ENCODE measurements at regions not wholly inside any gene's neighbourhood (a gene's known extent, or its start where the extent isn't known, plus 50 kb on each side); places are given as distances from the start of the nearest gene placed in this dataset.

DNA sequence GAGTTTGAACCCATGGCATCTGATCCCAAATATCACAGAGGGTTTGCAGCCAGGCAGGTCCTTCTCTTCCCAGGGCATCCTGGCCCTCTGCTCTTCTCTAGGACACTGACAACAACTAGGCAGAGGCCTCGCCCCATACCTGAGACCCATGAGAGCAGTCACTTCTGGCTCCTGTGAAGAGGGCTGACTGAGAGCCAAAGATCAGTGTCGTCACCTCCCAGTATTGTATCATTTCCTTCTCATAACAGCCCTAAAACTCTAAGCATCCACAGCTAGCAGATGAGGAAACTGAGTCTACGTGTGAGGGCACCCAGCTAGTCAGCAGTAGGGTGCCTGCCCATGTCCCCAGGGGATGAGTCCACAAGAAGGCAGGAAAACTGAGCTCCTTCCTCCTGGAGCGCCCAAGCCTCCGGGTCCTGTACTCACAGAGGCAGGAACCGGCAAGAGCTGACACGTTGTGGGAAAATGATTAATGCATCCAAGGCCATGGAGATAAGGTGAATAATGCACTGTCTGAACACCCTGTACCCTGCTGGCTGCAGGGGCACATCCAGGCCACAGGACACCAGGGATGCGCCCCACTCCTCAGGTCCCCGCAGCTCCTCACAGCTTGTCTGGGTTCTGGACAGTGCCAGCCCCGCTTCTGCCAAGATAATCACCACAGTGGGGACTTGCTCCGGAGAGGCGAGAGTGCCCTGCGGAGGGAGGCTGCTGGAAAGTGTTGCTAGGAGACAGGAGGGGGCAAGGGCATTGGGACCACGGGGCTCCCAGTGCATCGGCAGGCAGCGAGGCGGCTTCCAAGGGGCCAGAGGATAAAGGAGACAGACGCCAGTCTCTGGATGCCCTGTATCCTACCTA lies 340.0 kb downstream of the NPHP4 start:
- DNase-seq: no peak

DNA sequence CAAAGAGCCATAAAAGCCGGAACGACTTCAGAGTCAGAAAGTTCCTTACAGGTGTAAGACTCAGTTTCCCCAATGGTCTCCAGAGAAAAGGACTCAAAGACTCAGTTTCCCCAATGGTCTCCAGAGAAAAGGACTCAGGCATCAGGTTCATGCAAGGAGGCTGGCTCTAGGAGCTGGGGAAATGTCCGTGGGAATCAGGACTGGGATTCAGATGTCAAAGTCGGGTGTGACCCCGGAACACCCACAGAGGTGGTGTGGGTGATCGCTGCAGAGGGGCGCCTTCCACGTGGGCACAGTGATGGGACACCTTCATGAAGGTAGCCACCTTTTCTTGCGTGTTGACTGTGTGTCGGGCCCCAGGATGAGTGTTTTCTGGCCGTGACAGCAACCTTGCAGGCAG lies 340.8 kb downstream of the NPHP4 start:
- no peak for DNase-seq

DNA sequence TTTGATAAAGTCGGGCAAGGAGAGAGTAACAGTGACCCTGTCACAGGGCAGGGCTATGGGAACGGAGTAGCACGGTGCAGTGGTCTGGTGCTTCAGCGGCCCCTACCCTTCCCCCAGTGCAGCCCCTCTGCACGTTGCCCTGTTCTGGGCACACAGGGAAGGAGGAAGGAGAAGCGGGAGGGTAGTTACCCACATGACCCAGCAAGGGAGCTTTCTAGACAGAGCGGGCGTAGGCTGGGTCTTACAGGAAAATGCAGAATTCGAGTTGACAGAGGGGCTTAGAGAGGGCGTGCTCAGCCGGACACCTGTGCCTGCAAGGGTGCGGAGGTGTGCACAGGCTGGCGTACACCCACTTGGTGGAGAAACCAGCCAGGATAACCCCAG lies 341.2 kb downstream of the NPHP4 start:
- no peak for DNase-seq

DNA sequence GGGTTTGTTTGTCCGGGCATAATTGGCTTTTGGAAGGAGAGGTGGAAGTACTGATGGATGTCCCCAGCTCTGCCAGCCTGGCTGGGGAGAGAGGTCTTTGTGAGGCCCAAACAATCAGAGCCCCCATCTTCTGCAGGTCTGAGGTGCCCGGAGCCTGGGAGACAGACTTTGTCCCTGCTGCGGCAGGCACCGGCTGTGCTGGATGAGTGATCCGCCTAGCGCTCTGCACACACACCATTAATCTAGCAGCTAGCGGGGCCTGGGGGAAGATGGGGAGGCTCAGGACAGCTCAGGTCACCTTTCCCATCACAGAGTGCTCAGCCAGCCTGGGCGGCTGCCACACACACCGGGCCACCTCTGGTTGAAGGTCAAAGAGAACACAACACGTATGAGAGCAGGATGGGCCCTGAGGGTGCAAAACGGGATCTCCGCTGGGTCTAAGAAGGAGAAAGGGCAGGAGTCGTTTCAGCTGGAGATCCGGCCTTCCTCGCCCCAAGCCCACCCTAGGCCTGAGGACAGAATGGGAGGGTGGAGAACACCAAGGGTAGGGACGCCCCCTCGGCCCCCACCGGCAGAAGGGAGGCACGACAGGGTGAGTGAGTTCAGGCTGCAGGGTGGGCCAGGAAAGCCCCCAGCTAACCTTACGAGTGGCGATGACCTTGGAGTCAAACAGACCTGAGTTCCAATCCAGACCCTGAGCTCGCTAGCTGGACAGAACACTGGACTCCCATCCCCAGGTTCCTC lies 341.8 kb downstream of the NPHP4 start:
- no peak for DNase-seq

DNA sequence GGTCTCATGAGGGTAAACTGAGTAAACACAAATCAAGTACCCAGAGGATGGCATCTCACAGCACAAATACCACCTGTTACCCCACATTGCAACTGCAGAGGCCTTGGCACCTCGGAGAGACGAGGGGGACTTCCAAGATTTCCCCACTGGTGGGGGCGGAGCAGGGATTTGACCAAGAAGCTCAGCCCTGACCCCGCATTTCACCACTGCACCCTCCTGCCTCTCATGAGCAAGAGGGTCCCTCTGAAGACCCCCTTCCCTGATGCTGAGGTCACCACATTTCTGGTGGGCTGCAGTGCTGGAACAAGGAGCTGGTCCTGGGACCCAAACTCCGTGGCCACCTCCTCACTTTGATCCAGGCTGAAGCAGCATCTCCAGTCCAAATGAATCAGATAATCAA lies 342.4 kb downstream of the NPHP4 start:
- no peak for DNase-seq

DNA sequence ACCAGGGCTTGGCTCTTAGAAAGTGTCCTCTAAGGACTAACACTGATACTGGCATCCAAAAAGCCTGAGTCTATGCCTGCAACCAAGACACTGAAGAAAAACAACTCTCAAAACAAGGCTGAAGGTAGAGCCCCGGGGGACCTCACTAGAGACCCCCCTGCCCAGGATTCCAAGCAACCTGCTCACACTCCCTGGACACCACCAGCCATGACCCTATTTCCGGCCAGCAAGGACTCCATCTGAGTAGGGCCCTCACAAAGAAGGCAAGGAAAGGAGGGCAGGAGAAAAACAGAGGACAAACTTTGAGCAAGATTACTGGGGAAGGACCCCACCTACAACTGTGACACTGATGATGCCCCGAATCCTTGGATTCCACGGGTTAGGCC lies 343.1 kb downstream of the NPHP4 start:
- no peak for DNase-seq

DNA sequence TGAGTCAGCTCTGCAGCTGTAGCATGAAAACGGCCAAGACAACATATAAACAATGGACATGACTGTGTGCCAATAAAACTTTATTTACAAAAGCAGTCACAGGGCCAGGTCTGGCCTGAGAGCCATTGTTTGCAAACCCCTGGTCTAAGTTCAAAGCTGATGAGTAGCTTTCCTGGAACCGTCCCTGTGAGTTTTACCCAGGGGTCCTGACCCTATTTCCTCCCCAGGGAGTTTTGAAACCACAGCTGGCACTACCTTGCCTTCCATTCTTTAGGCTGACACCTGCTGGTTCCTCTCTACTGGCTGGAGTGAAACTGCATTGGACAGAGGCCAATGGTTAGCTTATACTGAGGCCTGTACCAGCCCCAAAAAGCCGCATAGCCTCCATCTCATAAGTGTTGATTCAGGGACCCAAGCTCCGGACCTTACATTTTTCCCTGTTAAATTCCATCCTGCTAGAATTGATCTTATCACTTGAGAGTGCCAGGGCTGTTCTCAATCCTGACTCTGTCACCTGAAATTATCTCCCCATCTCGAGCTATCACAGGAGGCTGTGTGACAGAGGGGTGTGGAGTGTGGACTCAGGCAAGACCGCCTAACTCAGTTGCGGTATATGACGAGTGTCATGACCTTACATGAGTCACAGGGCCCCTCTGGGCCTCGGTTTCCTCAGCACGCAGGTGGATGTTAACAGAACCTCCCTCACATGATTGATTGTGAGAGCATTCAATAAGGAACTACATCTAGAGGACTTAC lies 343.6 kb downstream of the NPHP4 start:
- no peak for DNase-seq

DNA sequence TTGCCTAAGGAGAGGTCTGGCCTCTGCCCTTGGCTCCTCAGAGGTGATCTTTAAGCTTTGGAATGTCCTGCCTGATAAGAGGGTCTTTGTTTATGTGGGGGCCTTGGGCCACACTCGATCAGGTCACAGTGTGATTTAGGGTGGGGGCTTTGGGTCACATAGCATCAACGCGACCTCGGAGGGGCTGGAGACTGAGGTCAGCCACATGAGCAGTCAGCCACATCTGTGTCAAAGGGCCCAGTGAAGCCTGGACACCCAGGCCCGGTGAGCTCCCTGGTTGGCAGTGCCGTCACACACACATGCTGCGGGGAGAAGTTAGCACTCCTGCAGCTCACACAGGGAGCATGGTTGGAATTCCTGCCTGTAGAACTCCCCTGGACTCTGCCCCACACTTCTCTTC lies 345.0 kb downstream of the NPHP4 start:
- DNase-seq: no peak

DNA sequence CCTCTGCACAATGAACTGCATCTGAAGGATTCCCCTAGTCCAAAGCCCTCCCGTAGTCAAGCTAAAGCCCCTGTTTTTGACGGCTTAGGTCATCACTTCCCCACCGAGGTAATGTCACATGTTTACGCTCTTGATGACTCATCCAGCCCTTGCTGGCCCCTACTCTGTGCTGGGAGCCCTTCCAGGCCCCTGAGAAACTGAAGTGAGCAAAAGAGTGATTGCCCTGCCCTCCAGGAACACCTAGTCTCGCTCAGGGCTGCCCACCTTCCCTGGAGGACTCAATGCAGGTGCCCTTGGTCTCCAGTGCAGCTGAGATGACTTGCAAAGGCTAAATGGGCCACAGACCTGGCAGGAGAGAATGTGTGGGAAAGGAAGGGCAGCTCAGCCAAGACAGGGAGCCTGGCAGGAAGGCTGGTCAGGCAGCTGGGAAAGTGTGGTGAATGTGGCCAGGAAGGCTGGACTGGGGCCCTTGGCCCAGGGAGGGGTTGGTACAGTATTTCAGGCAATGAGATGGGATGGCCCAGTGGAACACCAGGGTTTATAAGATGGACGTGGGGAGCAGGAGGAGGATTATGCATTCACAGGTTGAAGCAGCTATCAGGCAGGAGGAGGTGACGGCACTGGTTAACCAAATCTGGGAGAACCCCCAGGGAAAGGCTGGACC lies 345.6 kb downstream of the NPHP4 start:
- no peak for DNase-seq

DNA sequence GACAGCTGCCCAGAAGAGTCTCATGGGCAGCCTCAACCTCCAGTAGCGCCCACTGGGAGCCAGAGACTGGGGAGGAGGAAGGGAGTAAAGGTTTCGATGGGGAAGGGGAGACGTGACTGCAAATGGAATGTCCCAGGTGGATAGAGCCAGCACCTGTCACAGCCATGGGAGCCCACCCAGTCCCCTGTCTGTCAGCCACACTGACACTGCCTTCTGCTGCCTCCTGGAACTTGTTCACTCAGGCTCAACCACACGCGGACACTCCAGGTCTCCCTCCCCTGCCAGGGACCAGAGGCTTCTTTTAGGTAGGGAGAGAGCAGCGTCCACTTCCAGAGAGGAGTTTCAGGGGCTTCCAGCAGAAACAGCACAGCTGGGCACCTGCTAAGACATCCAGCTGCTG lies 346.3 kb downstream of the NPHP4 start:
- no peak for DNase-seq

DNA sequence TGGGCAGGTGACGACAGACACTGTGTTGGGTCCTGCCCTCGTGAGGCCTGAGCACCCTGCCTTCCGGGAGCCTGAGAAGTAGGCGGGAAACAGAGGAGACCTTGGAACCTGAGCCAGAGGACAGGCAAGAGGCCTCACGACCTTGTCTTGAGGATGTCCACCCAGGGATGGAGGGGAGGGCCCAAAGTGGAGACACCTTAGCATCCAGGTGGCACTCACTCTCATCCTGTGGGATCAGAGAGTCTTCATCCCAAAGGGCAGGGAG lies 347.2 kb downstream of the NPHP4 start:
- DNase-seq: no peak

DNA sequence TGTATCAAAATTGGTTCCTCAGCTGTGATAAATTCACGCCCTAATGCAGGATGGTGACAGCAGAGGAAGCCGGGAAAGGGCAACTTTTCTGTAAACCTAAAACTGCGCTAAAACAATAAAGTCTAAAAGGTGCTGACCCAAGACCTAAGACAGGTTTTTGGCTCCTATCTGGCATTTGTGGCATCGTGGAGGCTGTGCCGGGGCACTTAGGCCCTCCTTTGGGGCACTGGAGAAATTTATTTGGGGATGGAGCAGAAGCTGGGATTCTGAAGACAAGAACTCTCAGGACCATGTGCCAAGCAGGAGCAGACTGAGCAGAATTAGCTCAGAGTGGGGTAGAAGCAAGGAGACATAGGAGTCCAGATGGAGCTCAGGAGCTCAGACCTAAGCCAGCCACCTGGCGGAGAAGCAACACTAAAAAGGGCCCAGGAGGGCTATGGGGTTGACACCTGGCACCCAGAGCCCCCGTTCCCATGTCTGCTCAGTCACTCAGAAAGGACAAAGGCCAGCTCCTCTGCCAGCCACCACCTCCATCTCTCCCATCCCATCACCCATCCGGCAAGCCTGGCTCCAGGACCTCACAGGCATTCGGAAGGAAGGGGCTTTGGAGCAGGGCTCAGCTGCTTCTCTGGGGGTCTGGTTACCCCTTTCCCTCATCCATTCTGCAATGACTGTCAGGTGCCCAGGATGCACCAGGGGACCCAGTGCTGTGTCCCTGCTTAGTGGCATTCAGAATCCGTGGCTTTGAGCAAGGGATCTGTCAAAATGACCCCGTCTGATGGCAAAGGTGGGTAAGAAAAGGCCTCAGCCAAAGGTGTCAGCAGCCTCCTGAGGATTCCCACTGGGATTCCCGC lies 347.7 kb downstream of the NPHP4 start:
- DNase-seq: no peak

DNA sequence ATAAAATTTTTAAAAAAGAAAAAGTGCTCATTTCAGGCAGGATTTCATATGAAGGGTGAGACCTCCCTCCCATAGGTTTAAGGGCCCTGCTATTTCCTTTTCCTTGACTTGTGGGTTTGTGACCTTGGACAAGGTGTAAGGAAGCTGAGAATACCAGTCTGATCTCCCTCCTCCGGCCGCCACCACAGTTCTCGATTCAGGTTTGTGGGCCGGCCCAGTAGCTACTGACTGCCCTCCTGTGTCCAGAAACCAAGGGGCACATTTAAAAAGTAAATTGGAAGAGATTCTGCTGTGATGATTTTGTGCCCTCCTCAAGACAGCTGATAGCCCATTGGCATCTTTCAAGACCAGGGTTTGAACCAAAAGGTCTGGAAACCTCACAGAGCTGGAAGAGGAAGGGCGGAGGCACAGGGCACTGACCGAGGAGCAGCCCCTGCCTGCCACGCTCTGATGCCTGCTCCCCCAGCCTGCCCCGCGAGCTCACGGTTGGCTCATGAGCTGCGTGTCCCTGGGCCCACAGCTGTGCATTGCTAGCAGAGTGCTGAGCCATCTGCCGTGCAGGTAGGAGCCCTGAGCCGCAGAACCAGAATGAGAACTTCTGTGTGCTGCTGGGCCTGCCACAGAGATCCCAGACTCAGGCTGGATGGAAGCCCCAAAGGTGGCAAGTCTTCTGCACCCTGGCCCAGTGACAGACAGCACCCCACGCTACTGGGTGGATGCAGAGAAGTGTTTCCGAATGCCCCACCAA lies 348.7 kb downstream of the NPHP4 start:
- no peak for DNase-seq

DNA sequence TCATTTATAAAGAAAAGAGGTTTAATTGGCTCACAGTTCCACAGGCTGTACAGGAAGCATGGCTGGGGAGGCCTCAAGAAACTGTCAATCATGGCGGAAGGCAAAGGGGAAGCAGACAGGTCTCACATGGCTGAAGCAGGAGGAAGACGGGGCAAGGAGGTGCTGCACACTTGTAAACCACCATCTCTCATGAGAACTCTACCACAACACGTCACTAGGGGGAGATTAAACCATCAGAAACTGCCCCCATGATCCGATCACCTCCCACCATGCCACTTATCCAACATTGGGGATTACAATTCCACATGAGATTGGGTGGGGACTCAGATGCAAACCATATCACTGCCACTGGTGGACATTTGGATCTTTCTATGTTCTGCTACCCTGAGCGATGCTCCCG lies 351.4 kb downstream of the NPHP4 start:
- no peak for DNase-seq

DNA sequence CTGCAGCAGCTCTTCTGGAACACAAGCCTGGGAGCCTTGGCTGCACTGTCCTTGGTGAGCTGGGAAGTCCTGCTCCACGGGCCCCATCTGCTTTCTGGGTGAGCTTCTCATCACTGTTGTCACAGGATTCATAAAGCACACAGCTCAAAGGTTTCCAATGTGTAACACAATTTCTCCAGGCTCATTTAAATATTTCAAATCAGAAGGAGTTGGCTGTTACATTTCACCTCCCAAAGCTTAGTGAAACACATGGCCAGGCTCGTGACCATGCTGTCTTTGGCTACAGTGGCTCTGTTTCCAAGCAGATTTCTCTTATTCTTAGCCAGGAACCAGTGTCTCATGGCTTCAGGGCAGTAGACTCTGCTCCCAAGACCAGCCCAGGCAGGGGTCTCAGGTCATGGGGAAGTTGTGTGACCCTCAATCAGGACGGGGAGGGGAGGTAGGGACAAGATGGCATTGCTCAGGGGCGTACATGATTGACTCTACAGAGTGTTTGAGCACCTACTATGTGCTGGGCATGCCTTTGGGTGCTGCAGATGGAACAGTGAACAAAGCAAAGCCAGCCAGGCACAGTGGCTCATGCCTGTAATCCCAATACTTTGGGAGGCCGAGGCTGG lies 353.0 kb downstream of the NPHP4 start:
- DNase-seq: no peak

DNA sequence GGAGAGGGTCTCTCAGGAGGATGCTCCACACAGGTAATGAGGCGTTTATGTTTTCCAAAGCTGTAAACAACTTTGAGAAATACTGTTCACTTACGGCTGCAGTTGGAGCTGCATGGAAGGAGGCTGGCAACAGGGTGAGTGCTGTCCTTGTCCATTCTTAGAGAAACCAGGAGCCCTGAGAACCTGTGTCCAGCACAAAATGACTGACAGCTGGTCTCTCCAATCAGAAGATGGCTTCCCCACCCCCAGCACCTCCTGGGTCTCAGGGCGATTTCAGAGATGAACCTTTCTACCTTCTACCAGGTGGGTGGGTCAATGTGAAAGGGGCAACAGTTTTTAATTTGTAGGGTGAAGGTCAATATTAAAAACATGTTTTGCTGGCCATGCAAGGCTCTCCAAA lies 353.6 kb downstream of the NPHP4 start:
- DNase-seq: no peak

DNA sequence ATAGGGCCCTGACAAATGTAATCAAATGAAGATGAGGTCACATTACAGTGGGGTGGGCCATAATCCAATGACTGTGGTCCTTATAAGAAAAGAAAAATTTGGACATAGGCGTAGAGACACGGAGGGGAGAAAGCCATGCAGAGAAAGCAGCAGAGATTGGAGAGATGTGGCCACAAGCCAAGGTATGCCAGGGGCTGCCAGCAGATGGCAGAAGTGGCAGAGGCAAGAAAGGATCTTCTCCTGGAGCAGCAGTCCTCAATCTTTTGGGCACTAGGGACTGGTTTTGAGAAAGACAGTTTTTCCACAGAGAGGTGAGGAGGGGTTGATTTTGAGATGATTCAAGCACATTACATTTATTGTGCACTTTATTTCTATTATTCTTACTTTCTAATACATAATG lies 355.1 kb downstream of the NPHP4 start:
- peak; percentile 23 to 63 (median 36) for DNase-seq

DNA sequence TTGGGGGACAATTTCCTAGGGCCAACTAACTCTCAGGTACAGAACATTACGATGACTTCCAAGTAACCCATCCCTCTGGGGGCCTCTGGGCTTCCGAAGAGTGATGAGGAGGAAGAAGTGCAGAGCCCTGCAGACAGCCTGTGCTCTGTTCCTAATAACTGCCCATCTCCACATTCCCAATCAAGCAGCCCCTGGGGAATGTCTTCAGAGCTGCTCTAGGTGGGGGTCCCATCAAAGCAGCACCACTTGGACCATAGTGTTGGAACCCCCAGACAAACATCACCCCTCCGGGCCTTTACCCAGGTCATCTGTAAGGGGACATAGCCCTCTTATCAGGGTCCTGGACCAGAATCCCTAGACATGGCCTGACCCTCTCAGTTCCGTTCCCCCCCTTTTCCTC lies 357.3 kb downstream of the NPHP4 start:
- DNase-seq: no peak

DNA sequence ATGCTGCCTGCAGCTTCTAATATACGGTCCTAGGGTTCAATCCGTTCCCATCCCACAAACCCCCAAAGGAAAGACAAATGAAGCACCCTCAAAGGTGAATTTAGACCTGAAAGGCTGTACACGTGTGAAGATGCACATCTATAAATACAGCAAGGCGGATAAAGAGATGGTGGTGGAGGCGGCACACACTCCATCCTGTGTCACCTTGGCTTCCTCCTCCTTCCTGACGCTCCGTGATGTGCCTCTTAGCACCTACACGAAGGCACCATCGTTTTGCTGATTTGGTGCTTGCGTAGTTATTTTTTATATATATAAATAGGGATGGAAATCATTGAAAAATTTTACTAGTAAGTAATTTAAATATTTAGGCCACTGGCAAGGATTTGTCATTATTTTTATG lies 359.4 kb downstream of the NPHP4 start:
- DNase-seq: no peak

DNA sequence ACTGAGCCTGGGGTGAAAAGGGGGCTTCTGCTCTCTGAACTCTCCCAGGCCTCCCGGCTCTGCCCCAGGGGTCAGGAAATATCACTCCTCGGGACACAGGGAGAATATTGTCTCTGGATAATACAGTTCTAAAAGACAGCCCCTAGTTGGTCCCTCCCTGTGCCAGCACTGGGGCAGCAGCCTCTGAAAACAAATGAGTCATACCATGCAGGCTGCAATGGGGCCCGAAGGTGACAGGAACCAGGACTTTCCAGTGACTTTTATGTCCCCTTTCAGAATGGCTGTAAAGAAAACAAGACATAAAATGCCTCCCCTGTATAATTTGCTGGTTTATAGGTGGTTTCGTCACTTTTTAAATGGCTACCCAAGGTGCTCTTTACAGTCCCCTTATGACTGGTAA lies 360.0 kb downstream of the NPHP4 start:
- no peak for DNase-seq

DNA sequence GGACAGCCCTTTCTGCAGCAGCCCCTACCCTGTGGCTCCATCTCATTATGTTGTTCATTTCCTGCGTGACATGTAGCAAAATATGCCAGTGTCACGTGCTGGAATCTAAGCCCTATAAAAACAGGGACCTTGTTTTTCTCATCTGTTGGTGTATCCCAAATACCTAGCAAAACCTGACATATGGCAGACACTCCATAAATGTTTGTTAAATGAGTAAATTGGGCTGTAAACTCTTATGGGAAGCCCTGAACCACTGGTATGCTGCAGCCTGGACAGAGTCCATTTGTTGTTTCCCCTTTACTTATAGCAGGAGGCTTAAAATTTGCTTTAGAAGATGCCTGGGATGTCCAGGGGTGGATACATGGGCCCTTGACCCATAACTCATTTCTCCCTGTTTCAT lies 363.8 kb downstream of the NPHP4 start:
- no peak for DNase-seq
